Endothelial cell of umbilical vein (primary cell): ENCODE measurements at regions not wholly inside any gene's neighbourhood (a gene's known extent, or its start where the extent isn't known, plus 50 kb on each side); places are given as distances from the start of the nearest gene placed in this dataset.

Source experiments
- EZH2 ChIP-seq: IDR thresholded peaks from 2 replicates; pipeline ENCODE4 v1.6.1; 2012; ENCODE audit warnings: borderline replicate concordance, low read depth, mild to moderate bottlenecking, moderate library complexity, low read length, inconsistent platforms; ENCODE audit not compliant: severe bottlenecking
- FOS ChIP-seq: IDR thresholded peaks from 2 replicates; pipeline ENCODE4 v1.6.1; 2011; ENCODE audit warnings: mild to moderate bottlenecking, low read length, moderate library complexity, borderline replicate concordance; ENCODE audit not compliant: insufficient read depth
- POLR2A ChIP-seq: IDR thresholded peaks from 2 replicates; pipeline ENCODE4 v1.6.1; 2012; ENCODE audit warnings: low read depth, mild to moderate bottlenecking, control low read depth, low read length
- POLR2AphosphoS5 ChIP-seq: IDR thresholded peaks from 2 replicates; pipeline ENCODE4 v1.6.1; 2012; ENCODE audit warnings: low read depth, mild to moderate bottlenecking, control low read depth, low read length, moderate library complexity; ENCODE audit not compliant: insufficient read depth
- TF ChIP-seq, protein P1 (sequence below), 2 donors: IDR thresholded peaks; 1 replicate in 1 of 2; 2 replicates in 1 of 2; pipeline ENCODE4 v1.5.1; 2011; ENCODE audit warnings: low read length in 2 of 2, mild to moderate bottlenecking in 2 of 2, moderate library complexity in 2 of 2, control low read depth in 1 of 2, inconsistent platforms in 1 of 2, low read depth in 1 of 2; ENCODE audit not compliant: insufficient read depth in 1 of 2; ENCODE audit errors: extremely low read depth in 1 of 2
- TF ChIP-seq, protein P2 (sequence below): IDR thresholded peaks from 2 replicates; pipeline ENCODE4 v1.6.1; 2011; ENCODE audit not compliant: insufficient read depth, insufficient read length

DNA sequence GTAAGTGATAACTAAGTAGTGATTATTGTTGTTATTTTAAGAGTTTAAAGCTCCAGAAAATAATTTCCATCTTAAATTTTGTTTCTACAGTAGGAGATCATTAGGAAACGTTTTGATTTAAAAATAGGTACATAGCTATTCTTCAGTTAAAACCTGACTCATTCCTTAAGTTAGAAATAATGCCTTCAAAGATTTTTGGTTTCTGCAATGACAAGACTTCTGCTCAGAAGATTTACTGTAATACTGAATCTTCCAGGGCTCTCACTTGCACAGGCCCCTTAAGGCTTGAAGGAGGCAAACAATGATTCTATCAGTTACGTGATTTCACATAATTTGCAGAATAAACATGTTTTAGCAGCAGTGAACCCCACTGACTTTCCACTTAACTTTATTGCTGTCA lies 333.7 kb downstream of the RAD51AP2 start:
- TF ChIP-seq, protein P1, sequence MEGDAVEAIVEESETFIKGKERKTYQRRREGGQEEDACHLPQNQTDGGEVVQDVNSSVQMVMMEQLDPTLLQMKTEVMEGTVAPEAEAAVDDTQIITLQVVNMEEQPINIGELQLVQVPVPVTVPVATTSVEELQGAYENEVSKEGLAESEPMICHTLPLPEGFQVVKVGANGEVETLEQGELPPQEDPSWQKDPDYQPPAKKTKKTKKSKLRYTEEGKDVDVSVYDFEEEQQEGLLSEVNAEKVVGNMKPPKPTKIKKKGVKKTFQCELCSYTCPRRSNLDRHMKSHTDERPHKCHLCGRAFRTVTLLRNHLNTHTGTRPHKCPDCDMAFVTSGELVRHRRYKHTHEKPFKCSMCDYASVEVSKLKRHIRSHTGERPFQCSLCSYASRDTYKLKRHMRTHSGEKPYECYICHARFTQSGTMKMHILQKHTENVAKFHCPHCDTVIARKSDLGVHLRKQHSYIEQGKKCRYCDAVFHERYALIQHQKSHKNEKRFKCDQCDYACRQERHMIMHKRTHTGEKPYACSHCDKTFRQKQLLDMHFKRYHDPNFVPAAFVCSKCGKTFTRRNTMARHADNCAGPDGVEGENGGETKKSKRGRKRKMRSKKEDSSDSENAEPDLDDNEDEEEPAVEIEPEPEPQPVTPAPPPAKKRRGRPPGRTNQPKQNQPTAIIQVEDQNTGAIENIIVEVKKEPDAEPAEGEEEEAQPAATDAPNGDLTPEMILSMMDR (IDR thresholded peaks at IDR 0.05; ENCODE audit: extremely low read depth in 1 of 2, insufficient read depth in 1 of 2, low read depth in 1 of 2, low read length in 2 of 2): no peak
- TF ChIP-seq POLR2A (no peak), EZH2 (no peak), POLR2AphosphoS5 (no peak), FOS (no peak)
- TF ChIP-seq, protein P2, sequence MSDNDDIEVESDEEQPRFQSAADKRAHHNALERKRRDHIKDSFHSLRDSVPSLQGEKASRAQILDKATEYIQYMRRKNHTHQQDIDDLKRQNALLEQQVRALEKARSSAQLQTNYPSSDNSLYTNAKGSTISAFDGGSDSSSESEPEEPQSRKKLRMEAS: no peak
